ENCODE measurements at regions not wholly inside any gene's neighbourhood (a gene's known extent, or its start where the extent isn't known, plus 50 kb on each side); places are given as distances from the start of the nearest gene placed in this dataset.

GRCh38 chr2:8086357-8086756, 595.5 kb upstream of the ID2 start:
- no peak for TF ChIP-seq ZNF274 (IDR thresholded peaks at IDR 0.05; ENCODE audit: low read depth, low read length)
- H3K4me3 ChIP-seq (ENCODE audit: low read length): no peak overlapping the region

GRCh38 chr2:8086796-8087479, 594.9 kb upstream of the ID2 start:
- H3K4me3 ChIP-seq (ENCODE audit: low read length): no peak overlapping the region
- no peak for TF ChIP-seq ZNF274 (IDR thresholded peaks at IDR 0.05; ENCODE audit: low read depth, low read length)

GRCh38 chr2:8087480-8087840, 594.4 kb upstream of the ID2 start:
- no peak overlapping the region for H3K4me3 ChIP-seq (ENCODE audit: low read length)
- no peak for TF ChIP-seq ZNF274 (IDR thresholded peaks at IDR 0.05; ENCODE audit: low read depth, low read length)

GRCh38 chr2:8088810-8089209, 593.0 kb upstream of the ID2 start:
- H3K4me3 ChIP-seq (ENCODE audit: low read length): no peak overlapping the region
- TF ChIP-seq ZNF274 (IDR thresholded peaks at IDR 0.05; ENCODE audit: low read depth, low read length): no peak

GRCh38 chr2:8089596-8089995, 592.3 kb upstream of the ID2 start:
- no peak overlapping the region for H3K4me3 ChIP-seq (ENCODE audit: low read length)
- no peak for TF ChIP-seq ZNF274 (IDR thresholded peaks at IDR 0.05; ENCODE audit: low read depth, low read length)

GRCh38 chr2:8090748-8091700, 590.8 kb upstream of the ID2 start:
- no peak for TF ChIP-seq ZNF274 (IDR thresholded peaks at IDR 0.05; ENCODE audit: low read depth, low read length)

GRCh38 chr2:8094526-8094925, 587.3 kb upstream of the ID2 start:
- no peak for TF ChIP-seq ZNF274 (IDR thresholded peaks at IDR 0.05; ENCODE audit: low read depth, low read length)
- H3K4me3 ChIP-seq (ENCODE audit: low read length): no peak overlapping the region

More at GRCh38 chr2:8090748-8091700, 590.8 kb upstream of the ID2 start:
- no peak overlapping the region for H3K4me3 ChIP-seq (ENCODE audit: low read length)

- no peak overlapping the region for H3K4me3 ChIP-seq (ENCODE audit: low read length)
- no peak for TF ChIP-seq ZNF274 (IDR thresholded peaks at IDR 0.05; ENCODE audit: low read depth, low read length)
Observed at GRCh38 chr2:8095978-8096377, 585.9 kb upstream of the ID2 start.

- no peak for TF ChIP-seq ZNF274 (IDR thresholded peaks at IDR 0.05; ENCODE audit: low read depth, low read length)
- no peak overlapping the region for H3K4me3 ChIP-seq (ENCODE audit: low read length)
Observed at GRCh38 chr2:8096484-8096883, 585.4 kb upstream of the ID2 start.

- TF ChIP-seq ZNF274 (IDR thresholded peaks at IDR 0.05; ENCODE audit: low read depth, low read length): no peak
- H3K4me3 ChIP-seq (ENCODE audit: low read length): no peak overlapping the region
Observed at GRCh38 chr2:8098476-8099266, 583.2 kb upstream of the ID2 start.

- TF ChIP-seq ZNF274 (IDR thresholded peaks at IDR 0.05; ENCODE audit: low read depth, low read length): no peak
- H3K4me3 ChIP-seq (ENCODE audit: low read length): no peak overlapping the region
Observed at GRCh38 chr2:8099267-8099582, 582.6 kb upstream of the ID2 start.

- TF ChIP-seq ZNF274 (IDR thresholded peaks at IDR 0.05; ENCODE audit: low read depth, low read length): no peak
- no peak overlapping the region for H3K4me3 ChIP-seq (ENCODE audit: low read length)
Observed at GRCh38 chr2:8101614-8102277, 580.1 kb upstream of the ID2 start.

- no peak overlapping the region for H3K4me3 ChIP-seq (ENCODE audit: low read length)
- no peak for TF ChIP-seq ZNF274 (IDR thresholded peaks at IDR 0.05; ENCODE audit: low read depth, low read length)
Observed at GRCh38 chr2:8102470-8102869, 579.4 kb upstream of the ID2 start.

- no peak for TF ChIP-seq ZNF274 (IDR thresholded peaks at IDR 0.05; ENCODE audit: low read depth, low read length)
- no peak overlapping the region for H3K4me3 ChIP-seq (ENCODE audit: low read length)
Observed at GRCh38 chr2:8103085-8103708, 578.7 kb upstream of the ID2 start.
